PC-9 (cell line): ENCODE measurements at regions not wholly inside any gene's neighbourhood (a gene's known extent, or its start where the extent isn't known, plus 50 kb on each side); places are given as distances from the start of the nearest gene placed in this dataset.

Experiments
- BruUV-seq: library from RNA; stranded (reverse); fragments of 400-500 nt; replicated peaks from 2 replicates; lab custom pipeline; 2021; lab: Mats Ljungman, UMichigan
- CTCF ChIA-PET: fragments of 300-600 bp; sonication (Branson Sonifier 250); formaldehyde crosslinking; loops from one replicate; lab custom pipeline; 2022; ENCODE audit warnings: antibody characterized with exemption; lab: Charles Lee
- POLR2A ChIA-PET: fragments of 300-600 bp; sonication (Branson Sonifier 250); formaldehyde crosslinking; loops from one replicate; lab custom pipeline; 2022; ENCODE audit warnings: antibody characterized with exemption; ENCODE audit not compliant: unreplicated experiment; lab: Charles Lee
- DNase-seq, 2 experiments: peaks; one replicate each; pipeline versions ENCODE4 v3.0.0 to v3.0.0-alpha.2; 2015 to 2022; ENCODE audit warnings: mixed read lengths in 1 of 2
- H2AFZ ChIP-seq: fragments of 200-600 bp; sonication (generic); 2 replicates; pipeline ENCODE4 v1.8.1; 2017; ENCODE audit warnings: antibody characterized with exemption
- H3F3A ChIP-seq: fragments of 200-600 bp; sonication (generic); 2 replicates; pipeline ENCODE4 v1.8.1; 2017; ENCODE audit warnings: antibody characterized with exemption, mild to moderate bottlenecking, low read depth; ENCODE audit not compliant: insufficient read depth
- H3K27ac ChIP-seq: fragments of 200-600 bp; sonication (generic); 2 replicates; pipeline ENCODE4 v1.6.1; 2016; ENCODE audit warnings: mixed run types
- H3K27me3 ChIP-seq: fragments of 200-600 bp; sonication (generic); 2 replicates; pipeline ENCODE4 v1.6.1; 2016; ENCODE audit warnings: low read depth, mixed run types; ENCODE audit not compliant: insufficient read depth
- H3K36me3 ChIP-seq: fragments of 200-600 bp; sonication (generic); 2 replicates; pipeline ENCODE4 v1.6.1; 2016; ENCODE audit warnings: low read depth, mixed run types
- H3K4me1 ChIP-seq: fragments of 200-600 bp; sonication (generic); replicated peaks from 2 replicates; pipeline ENCODE4 v1.6.1; 2016; ENCODE audit warnings: mixed run types; ENCODE audit not compliant: insufficient read depth
- H3K4me2 ChIP-seq: fragments of 200-600 bp; sonication (generic); 2 replicates; pipeline ENCODE4 v1.6.1; 2017; ENCODE audit warnings: mixed run types
- H3K4me3 ChIP-seq: fragments of 200-600 bp; sonication (generic); 2 replicates; pipeline ENCODE4 v1.6.1; 2016; ENCODE audit warnings: mixed run types
- H3K79me2 ChIP-seq: fragments of 200-600 bp; sonication (generic); 2 replicates; pipeline ENCODE4 v1.6.1; 2017; ENCODE audit warnings: low read depth, mixed run types
- H3K9me2 ChIP-seq: fragments of 200-600 bp; sonication (generic); 2 replicates; pipeline ENCODE4 v1.8.1; 2017; ENCODE audit warnings: mild to moderate bottlenecking; ENCODE audit not compliant: insufficient read depth
- H3K9me3 ChIP-seq: fragments of 200-600 bp; sonication (generic); 2 replicates; pipeline ENCODE4 v1.8.1; 2016; ENCODE audit warnings: low read depth; ENCODE audit not compliant: insufficient read depth
- H4K20me1 ChIP-seq: fragments of 200-600 bp; sonication (generic); 2 replicates; pipeline ENCODE4 v1.8.1; 2017; ENCODE audit not compliant: insufficient read depth
- EZH2 ChIP-seq: fragments of 200-600 bp; sonication (generic); IDR thresholded peaks from 2 replicates; pipeline ENCODE4 v1.8.0; 2017; ENCODE audit warnings: antibody characterized with exemption, low read depth
- intact Hi-C: fragments of 100-400 bp; cut with micrococcal nuclease; formaldehyde crosslinking; loops from one replicate; pipeline ENCODE4 v1.10.0; 2022; ENCODE audit not compliant: unreplicated experiment
- TF ChIP-seq, protein P1 (sequence below): fragments of 200-600 bp; sonication (generic); conservative IDR thresholded peaks from 2 replicates; pipeline ENCODE4 v1.6.1; 2017; ENCODE audit warnings: mixed run types, antibody characterized with exemption, mild to moderate bottlenecking, moderate library complexity

DNA sequence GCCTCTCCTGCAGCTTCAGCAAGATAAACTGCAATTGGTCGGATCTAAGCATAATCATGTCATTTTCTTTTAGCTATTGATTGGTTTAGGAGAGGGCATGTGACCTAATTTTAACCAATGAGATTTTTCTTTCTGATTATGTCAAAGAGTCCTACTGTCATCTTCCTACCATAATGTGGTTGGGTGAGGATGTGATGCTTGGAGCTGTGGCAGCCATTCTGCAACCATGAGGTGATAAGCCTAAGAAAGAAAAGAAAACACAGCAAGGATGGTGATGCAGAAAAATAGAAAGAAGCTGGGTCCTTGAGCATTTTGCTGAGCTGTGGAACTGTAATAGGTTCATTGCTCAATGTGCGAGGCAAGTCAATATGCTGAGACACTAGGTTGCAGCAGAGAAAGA is 121.7 kb upstream of the CRHR1 start:
- H3K9me3 ChIP-seq, result peaks cover 3% of the 10 kb centered on the region; the same call in 1 of the 2 replicates
- no peak overlapping the region for H2AFZ ChIP-seq
- ChIA-PET POLR2A (no interaction called here), CTCF (no interaction called here)
- H3K4me2 ChIP-seq, result no peak overlapping the region
- H3K27ac ChIP-seq, result no peak overlapping the region
- H3K27me3 ChIP-seq, result peaks cover 99% of the 10 kb centered on the region
- no peak for TF ChIP-seq EZH2
- TF ChIP-seq, protein P1, sequence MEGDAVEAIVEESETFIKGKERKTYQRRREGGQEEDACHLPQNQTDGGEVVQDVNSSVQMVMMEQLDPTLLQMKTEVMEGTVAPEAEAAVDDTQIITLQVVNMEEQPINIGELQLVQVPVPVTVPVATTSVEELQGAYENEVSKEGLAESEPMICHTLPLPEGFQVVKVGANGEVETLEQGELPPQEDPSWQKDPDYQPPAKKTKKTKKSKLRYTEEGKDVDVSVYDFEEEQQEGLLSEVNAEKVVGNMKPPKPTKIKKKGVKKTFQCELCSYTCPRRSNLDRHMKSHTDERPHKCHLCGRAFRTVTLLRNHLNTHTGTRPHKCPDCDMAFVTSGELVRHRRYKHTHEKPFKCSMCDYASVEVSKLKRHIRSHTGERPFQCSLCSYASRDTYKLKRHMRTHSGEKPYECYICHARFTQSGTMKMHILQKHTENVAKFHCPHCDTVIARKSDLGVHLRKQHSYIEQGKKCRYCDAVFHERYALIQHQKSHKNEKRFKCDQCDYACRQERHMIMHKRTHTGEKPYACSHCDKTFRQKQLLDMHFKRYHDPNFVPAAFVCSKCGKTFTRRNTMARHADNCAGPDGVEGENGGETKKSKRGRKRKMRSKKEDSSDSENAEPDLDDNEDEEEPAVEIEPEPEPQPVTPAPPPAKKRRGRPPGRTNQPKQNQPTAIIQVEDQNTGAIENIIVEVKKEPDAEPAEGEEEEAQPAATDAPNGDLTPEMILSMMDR, result no peak
- H3F3A ChIP-seq, result no peaks in the 10 kb centered on the region
- no peaks in the 10 kb centered on the region for H4K20me1 ChIP-seq
- BruUV-seq, result no TSS peak
- H3K36me3 ChIP-seq, result no peaks in the 10 kb centered on the region
- H3K79me2 ChIP-seq, result no peaks in the 10 kb centered on the region
- no peaks in the 10 kb centered on the region for H3K4me1 ChIP-seq
- H3K4me3 ChIP-seq, result no peak overlapping the region
- intact Hi-C loops, result no loop called here
- no peak for DNase-seq
- H3K9me2 ChIP-seq, result no peaks in the 10 kb centered on the region

DNA sequence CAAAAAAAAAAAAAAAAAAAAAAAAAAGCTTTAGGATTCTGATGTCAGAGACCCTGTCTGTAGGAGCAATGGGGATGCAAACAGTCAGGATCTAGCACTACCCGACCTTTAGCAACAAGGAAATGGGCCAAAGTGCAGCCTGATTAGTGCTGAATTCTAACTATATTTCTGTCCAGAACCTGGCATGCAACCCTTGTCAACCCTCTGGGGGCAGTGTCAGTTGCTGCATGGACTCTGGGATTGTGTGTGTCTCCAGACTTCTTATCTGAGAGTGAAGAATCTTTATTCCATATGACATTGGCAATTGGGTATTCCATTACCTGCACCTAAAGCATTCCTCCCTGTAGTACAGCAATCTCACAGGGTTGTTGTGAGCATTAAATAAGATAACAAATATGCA is 120.3 kb upstream of the CRHR1 start:
- DNase-seq, result no peak
- Histone ChIP-seq H3K79me2 (no peaks in the 10 kb centered on the region), H3K36me3 (no peaks in the 10 kb centered on the region), H3F3A (no peaks in the 10 kb centered on the region), H3K27ac (no peak overlapping the region), H3K27me3 (peaks cover 99% of the 10 kb centered on the region), H2AFZ (no peak overlapping the region), H3K9me2 (no peaks in the 10 kb centered on the region), H3K4me1 (no peaks in the 10 kb centered on the region), H4K20me1 (no peaks in the 10 kb centered on the region), H3K9me3 (peaks cover under 1% of the 10 kb centered on the region; the same call in 1 of the 2 replicates), H3K4me2 (no peak overlapping the region), H3K4me3 (no peak overlapping the region)
- TF ChIP-seq, protein P1, result no peak
- TF ChIP-seq EZH2, result no peak
- ChIA-PET POLR2A (no interaction called here), CTCF (no interaction called here)
- BruUV-seq, result no TSS peak
- intact Hi-C loops, result no loop called here

DNA sequence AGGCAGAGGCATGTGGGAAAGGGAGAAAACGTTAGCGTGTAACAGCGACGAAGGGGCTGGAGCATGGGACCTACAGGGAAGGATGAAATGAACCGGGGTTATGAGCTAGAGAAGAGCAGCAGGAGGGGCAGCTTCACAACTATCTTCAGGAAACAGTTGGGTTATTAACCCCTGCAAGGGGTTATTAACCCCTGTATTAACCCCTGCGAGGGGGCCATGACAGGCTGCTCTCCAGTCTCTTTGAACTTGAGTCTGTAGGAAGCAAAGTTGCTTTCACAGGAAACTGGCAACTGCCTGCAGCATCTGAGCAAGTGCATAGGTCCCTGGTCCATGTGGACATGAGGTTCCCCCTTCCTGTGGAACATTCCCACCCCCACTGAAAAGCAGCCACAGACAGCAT is 119.2 kb upstream of the CRHR1 start:
- ChIA-PET CTCF (no interaction called here), POLR2A (no interaction called here)
- Histone ChIP-seq H3K4me1 (no peaks in the 10 kb centered on the region), H3F3A (no peaks in the 10 kb centered on the region), H3K4me2 (no peak overlapping the region), H4K20me1 (no peaks in the 10 kb centered on the region), H3K27me3 (peaks cover 99% of the 10 kb centered on the region), H3K36me3 (no peaks in the 10 kb centered on the region), H3K9me2 (no peaks in the 10 kb centered on the region), H2AFZ (no peak overlapping the region), H3K9me3 (no peaks in the 10 kb centered on the region), H3K27ac (no peak overlapping the region), H3K79me2 (no peaks in the 10 kb centered on the region), H3K4me3 (no peak overlapping the region)
- DNase-seq, result no peak
- no TSS peak for BruUV-seq
- intact Hi-C loops, result no loop called here
- TF ChIP-seq EZH2, result no peak
- TF ChIP-seq, protein P1, result no peak
